Dendritic cell treated with granulocyte-macrophage colony-stimulating factor and Interleukin-4, amounts not matched to agents 40 ng/mL and 50 ng/mL, for 4 days (primary cell): ENCODE measurements at regions not wholly inside any gene's neighbourhood (a gene's known extent, or its start where the extent isn't known, plus 50 kb on each side); places are given as distances from the start of the nearest gene placed in this dataset.

Experiments used
- H3K27ac Mint-ChIP-seq: one replicate; pipeline ENCODE4 v1.8.0; 2022; ENCODE audit warnings: mild to moderate bottlenecking, mixed read lengths
- H3K27me3 Mint-ChIP-seq: one replicate; pipeline ENCODE4 v1.8.0; 2022; ENCODE audit warnings: mild to moderate bottlenecking, mixed read lengths
- H3K36me3 Mint-ChIP-seq: one replicate; pipeline ENCODE4 v1.8.0; 2022; ENCODE audit warnings: low read depth, mixed read lengths
- H3K4me1 Mint-ChIP-seq: one replicate; pipeline ENCODE4 v1.8.0; 2022; ENCODE audit warnings: low read depth, mixed read lengths
- H3K4me3 Mint-ChIP-seq: one replicate; pipeline ENCODE4 v1.8.0; 2022; ENCODE audit warnings: mild to moderate bottlenecking, moderate library complexity, mixed read lengths
- H3K9me3 Mint-ChIP-seq: one replicate; pipeline ENCODE4 v1.8.0; 2022; ENCODE audit warnings: mixed read lengths
- intact Hi-C: fragments of 100-400 bp; cut with micrococcal nuclease; formaldehyde crosslinking; loops from one replicate; pipeline ENCODE4 v1.15.0; 2022

- H3K36me3 Mint-ChIP-seq, result peaks cover 8% of the 10 kb centered on the region
- no peaks in the 10 kb centered on the region for H3K27me3 Mint-ChIP-seq
- peak overlapping the region; percentile 93 for H3K27ac Mint-ChIP-seq
- H3K9me3 Mint-ChIP-seq, result no peaks in the 10 kb centered on the region
- H3K4me3 Mint-ChIP-seq, result peak overlapping the region; percentile 9
- H3K4me1 Mint-ChIP-seq, result peaks cover 89% of the 10 kb centered on the region
- intact Hi-C loops, result no loop called here
Observed at GRCh38 chr17:83196024-83196365, 116.6 kb downstream of the METRNL start.

DNA sequence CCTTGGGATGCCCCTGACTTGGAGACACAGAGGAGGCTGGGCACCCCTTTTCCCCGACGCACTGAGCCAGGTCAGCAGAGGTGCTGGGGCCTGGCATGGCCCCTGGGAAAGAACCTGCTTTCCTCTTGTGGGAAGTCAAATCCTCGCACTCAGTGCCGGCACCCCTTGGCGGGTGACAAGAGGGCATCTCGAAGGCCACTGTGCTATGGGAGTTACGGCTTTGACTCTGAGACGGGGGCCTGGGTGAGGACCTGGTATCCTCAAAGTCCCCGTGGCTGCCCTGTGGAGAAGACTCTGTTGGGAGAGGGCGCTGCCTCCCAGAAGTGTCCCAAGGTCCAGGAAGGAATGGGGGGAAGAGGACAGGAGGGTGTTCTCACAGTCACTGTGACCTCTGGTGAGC lies 117.0 kb downstream of the METRNL start:
- H3K36me3 Mint-ChIP-seq, result peaks cover 8% of the 10 kb centered on the region
- intact Hi-C loops, result no loop called here
- H3K27ac Mint-ChIP-seq, result peak overlapping the region; percentile 93
- H3K4me1 Mint-ChIP-seq, result peaks cover 90% of the 10 kb centered on the region
- no peaks in the 10 kb centered on the region for H3K9me3 Mint-ChIP-seq
- no peaks in the 10 kb centered on the region for H3K27me3 Mint-ChIP-seq
- peak overlapping the region; percentile 23 for H3K4me3 Mint-ChIP-seq

GRCh38 chr17:83196973-83197880 lies 117.8 kb downstream of the METRNL start:
- Mint-ChIP-seq H3K9me3 (no peaks in the 10 kb centered on the region), H3K27me3 (no peaks in the 10 kb centered on the region), H3K4me1 (peaks cover 90% of the 10 kb centered on the region), H3K4me3 (peak overlapping the region; percentile 55), H3K36me3 (peaks cover 8% of the 10 kb centered on the region), H3K27ac (peak overlapping the region; percentile 93)
- intact Hi-C loops, result no loop called here

- Mint-ChIP-seq H3K27me3 (no peaks in the 10 kb centered on the region), H3K9me3 (no peaks in the 10 kb centered on the region), H3K36me3 (peaks cover 8% of the 10 kb centered on the region), H3K4me1 (peaks cover 97% of the 10 kb centered on the region), H3K4me3 (peak overlapping the region; percentile 77), H3K27ac (peak overlapping the region; percentile 100)
- intact Hi-C loops, result no loop called here
Observed at GRCh38 chr17:83198366-83199341, 119.2 kb downstream of the METRNL start.

DNA sequence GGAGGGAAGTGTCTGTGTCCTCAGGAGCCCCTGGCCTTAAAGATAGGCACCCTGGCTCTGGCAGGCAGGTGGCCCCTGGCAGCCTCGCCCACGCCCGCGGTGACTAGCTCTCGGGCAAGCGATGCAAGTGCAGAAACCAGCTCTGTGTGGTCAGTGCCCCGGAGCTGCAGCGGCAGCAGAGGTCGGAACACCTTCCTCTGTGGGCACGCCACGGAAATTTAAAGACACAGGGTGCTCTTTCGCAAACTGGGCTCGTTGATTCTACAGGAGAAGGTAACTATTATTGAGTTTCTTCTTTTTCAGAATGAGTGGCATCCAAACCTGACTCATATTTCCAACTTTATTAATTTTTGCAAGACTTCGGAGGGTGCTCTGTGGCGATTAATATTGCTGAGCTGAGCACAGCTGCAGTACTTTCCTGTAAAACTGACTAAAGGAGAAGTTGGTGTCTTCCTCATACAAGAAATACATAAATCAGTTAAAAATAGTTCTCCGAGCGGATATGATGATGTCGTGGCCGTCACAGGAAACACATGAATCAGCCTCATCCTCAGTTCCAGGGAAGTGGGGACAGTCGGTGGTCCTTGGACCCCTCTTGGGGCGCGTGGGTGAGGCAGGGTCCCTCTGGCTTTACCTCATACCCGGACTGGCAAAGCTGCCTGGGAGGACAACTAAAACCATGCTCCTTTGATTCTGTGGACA lies 120.2 kb downstream of the METRNL start:
- H3K4me3 Mint-ChIP-seq, result peak overlapping the region; percentile 77
- no peaks in the 10 kb centered on the region for H3K9me3 Mint-ChIP-seq
- no peaks in the 10 kb centered on the region for H3K27me3 Mint-ChIP-seq
- intact Hi-C loops, result no loop called here
- H3K27ac Mint-ChIP-seq, result peak overlapping the region; percentile 100
- H3K4me1 Mint-ChIP-seq, result peaks cover 97% of the 10 kb centered on the region
- peaks cover 8% of the 10 kb centered on the region for H3K36me3 Mint-ChIP-seq

DNA sequence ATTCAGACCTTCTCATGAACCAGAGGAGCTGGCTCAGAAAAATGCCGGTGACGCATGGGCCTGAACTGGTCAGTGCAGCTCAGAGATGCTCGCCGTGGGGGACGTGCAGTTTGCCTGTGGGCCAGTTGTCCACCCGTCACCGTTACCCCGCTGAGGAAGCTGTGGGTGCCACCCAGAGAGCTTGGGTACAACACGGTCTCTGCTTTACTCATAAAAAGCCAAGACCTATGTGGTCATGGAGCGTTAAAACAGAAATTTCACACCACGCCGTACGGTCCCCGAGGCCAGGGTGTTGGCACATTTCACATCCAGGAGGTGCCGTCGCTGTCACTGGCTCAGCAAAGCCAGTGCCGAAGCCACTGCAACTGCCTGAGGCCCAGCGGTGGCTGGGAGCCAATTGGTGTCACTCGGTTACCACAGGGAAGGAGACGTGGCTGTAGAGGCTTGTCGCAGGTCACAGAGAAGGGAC lies 120.9 kb downstream of the METRNL start:
- intact Hi-C loops, result no loop called here
- peak overlapping the region; percentile 100 for H3K27ac Mint-ChIP-seq
- peaks cover 94% of the 10 kb centered on the region for H3K4me1 Mint-ChIP-seq
- peaks cover 8% of the 10 kb centered on the region for H3K36me3 Mint-ChIP-seq
- peak overlapping the region; percentile 77 for H3K4me3 Mint-ChIP-seq
- no peaks in the 10 kb centered on the region for H3K9me3 Mint-ChIP-seq
- no peaks in the 10 kb centered on the region for H3K27me3 Mint-ChIP-seq

- peaks cover 90% of the 10 kb centered on the region for H3K4me1 Mint-ChIP-seq
- H3K27me3 Mint-ChIP-seq, result no peaks in the 10 kb centered on the region
- H3K9me3 Mint-ChIP-seq, result no peaks in the 10 kb centered on the region
- peak overlapping the region; percentile 100 for H3K27ac Mint-ChIP-seq
- intact Hi-C loops, result no loop called here
- peak overlapping the region; percentile 77 for H3K4me3 Mint-ChIP-seq
- peaks cover 8% of the 10 kb centered on the region for H3K36me3 Mint-ChIP-seq
Observed at GRCh38 chr17:83200751-83201150, 121.3 kb downstream of the METRNL start.

DNA sequence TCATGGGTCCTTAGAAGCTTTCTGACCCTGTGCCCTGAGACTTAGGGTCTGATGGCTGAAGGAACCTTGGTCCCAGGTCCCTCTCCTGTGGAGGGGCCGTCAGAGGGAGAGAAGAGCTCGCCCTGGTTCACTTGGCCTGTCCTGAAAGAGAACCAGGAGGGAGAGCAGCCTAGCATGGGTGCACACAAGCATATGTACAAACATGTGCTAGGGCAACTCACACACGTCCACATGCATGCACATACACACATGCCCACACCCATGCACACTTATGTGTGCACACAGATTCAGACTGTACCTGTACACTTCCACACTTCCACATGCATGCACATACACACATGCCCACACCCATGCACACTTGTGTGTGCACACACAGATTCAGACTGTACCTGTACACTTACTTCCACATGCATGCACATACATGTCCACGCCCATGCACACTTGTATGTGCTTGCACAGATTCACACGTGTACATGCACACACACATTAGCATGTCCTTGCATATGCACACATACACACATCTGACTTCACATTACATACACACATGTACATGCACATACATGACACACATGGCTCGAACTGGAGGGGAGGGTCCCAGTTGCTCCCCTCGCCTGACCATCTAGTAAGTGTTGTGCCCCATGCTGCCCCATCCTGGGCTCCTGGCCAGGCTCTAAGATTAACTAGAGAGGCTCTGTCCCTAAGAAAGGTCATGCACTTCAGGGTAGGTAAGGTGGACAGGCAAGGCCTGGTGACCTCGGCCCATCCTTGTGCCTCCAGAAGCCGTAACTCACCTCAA lies 122.0 kb downstream of the METRNL start:
- H3K27me3 Mint-ChIP-seq, result no peaks in the 10 kb centered on the region
- H3K4me1 Mint-ChIP-seq, result peaks cover 89% of the 10 kb centered on the region
- peak overlapping the region; percentile 100 for H3K27ac Mint-ChIP-seq
- intact Hi-C loops, result no loop called here
- H3K4me3 Mint-ChIP-seq, result peak overlapping the region; percentile 77
- H3K9me3 Mint-ChIP-seq, result no peaks in the 10 kb centered on the region
- H3K36me3 Mint-ChIP-seq, result peaks cover 8% of the 10 kb centered on the region

- Mint-ChIP-seq H3K9me3 (no peaks in the 10 kb centered on the region), H3K36me3 (peaks cover 8% of the 10 kb centered on the region), H3K4me1 (peaks cover 86% of the 10 kb centered on the region), H3K4me3 (peak overlapping the region; percentile 35), H3K27ac (peak overlapping the region; percentile 100), H3K27me3 (no peaks in the 10 kb centered on the region)
- intact Hi-C loops, result no loop called here
Observed at GRCh38 chr17:83202002-83203000, 122.9 kb downstream of the METRNL start.

GRCh38 chr17:83203073-83203471 lies 123.7 kb downstream of the METRNL start:
- Mint-ChIP-seq H3K27ac (peak overlapping the region; percentile 100), H3K36me3 (peaks cover 8% of the 10 kb centered on the region), H3K4me1 (peaks cover 81% of the 10 kb centered on the region), H3K27me3 (no peaks in the 10 kb centered on the region), H3K9me3 (no peaks in the 10 kb centered on the region), H3K4me3 (peak overlapping the region; percentile 17)
- intact Hi-C loops, result no loop called here

GRCh38 chr17:83203472-83204221 lies 124.2 kb downstream of the METRNL start:
- H3K36me3 Mint-ChIP-seq, result peaks cover 8% of the 10 kb centered on the region
- peak overlapping the region; percentile 41 for H3K4me3 Mint-ChIP-seq
- intact Hi-C loops, result no loop called here
- H3K4me1 Mint-ChIP-seq, result peaks cover 75% of the 10 kb centered on the region
- H3K27me3 Mint-ChIP-seq, result no peaks in the 10 kb centered on the region
- H3K9me3 Mint-ChIP-seq, result no peaks in the 10 kb centered on the region
- H3K27ac Mint-ChIP-seq, result peak overlapping the region; percentile 100
